Keratinocyte (primary cell): ENCODE measurements at regions not wholly inside any gene's neighbourhood (a gene's known extent, or its start where the extent isn't known, plus 50 kb on each side); places are given as distances from the start of the nearest gene placed in this dataset.

ENCODE experiments used
- CTCF ChIP-seq, 3 experiments: IDR thresholded peaks in 1 of 3; conservative IDR thresholded peaks in 1 of 3; optimal IDR thresholded peaks in 1 of 3; 2 replicates in 2 of 3; 3 replicates in 1 of 3; pipeline versions ENCODE3 to v1.5.1; 2011; ENCODE audit warnings: low read length in 3 of 3, mild to moderate bottlenecking in 3 of 3, moderate library complexity in 2 of 3, control low read depth in 1 of 3, inconsistent platforms in 1 of 3; ENCODE audit not compliant: insufficient read depth in 2 of 3; ENCODE audit errors: extremely low read depth in 1 of 3
- EZH2 ChIP-seq: IDR thresholded peaks from one replicate; pipeline ENCODE4 v1.6.1; 2012; ENCODE audit warnings: inconsistent platforms, mild to moderate bottlenecking, low read length, moderate library complexity

DNA sequence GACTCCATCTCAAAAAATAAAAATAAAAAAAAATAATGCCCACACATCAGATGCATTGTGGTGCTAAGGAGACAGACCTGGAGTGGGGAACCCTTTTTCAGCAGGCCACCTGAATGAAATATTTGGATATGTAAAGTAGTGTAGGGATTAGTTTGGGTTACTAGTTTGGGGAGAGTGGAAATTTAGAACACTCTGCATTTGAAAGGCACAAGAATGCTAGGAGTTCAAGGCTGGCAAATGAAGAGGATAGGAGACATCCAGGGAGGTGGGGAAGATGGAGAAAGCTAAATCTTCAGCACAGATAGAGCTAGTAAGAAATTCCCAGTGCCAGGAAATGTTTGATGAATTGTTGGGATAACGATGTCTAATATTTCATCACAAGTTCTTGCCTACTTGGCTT is 298.3 kb upstream of the ERCC4 start:
- TF ChIP-seq CTCF (optimal IDR thresholded peaks at IDR 0.05 in 1 of 3, IDR thresholded peaks at IDR 0.05 in 1 of 3, conservative IDR thresholded peaks at IDR 0.05 in 1 of 3; ENCODE audit: extremely low read depth in 1 of 3, insufficient read depth in 2 of 3, low read length in 3 of 3) (no peak), EZH2 (no peak)
